GM18520 (cell line): ENCODE measurements at regions not wholly inside any gene's neighbourhood (a gene's known extent, or its start where the extent isn't known, plus 50 kb on each side); places are given as distances from the start of the nearest gene placed in this dataset.
"Not testable (repeated sequence)": the region's sequence is repeated elsewhere in the genome, so short reads cannot be mapped to it uniquely, and the experiment has no call there.

Experiments used
- ATAC-seq: cut with Tn5 transposase; IDR thresholded peaks from one replicate; pipeline ENCODE4 v1.9.1; 2021; ENCODE audit not compliant: unreplicated experiment

DNA sequence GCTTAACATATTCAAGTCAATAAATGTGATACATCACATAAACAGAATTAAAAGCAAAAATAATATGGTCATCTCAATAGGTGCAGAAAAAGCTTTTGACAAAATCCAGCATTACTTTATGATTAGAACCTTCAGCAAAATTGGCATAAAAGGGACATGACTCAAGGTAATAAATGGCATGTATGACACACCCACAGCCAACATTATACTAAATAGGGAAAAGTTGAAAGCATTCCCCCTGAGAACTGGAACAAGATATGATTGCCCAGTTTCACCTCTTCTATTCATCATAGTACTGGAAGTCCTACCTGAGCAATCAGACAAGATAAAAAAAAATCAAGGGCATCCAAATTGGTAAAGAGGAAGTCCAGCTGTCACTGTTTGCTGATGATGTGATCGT lies 594.7 kb downstream of the DIPK2A start:
- no peak for ATAC-seq

DNA sequence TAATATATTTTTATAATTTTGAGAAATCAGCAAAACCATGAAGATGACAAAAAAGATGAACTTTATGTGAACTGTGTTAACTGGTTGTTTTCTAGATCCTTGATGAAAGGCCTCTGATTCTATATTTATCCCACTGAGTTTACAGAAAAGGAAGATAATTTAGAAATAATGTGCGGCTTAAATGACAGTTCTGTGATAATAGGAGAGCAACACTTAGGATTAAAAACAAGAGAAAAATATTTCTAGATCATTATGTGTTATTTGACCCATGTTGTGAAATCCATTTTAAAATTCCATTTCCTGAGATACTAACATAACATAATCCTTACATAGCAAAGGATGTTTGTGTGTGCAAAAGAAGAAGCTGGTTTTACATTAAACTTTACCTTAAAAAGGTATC lies 598.0 kb downstream of the DIPK2A start:
- ATAC-seq: no peak

DNA sequence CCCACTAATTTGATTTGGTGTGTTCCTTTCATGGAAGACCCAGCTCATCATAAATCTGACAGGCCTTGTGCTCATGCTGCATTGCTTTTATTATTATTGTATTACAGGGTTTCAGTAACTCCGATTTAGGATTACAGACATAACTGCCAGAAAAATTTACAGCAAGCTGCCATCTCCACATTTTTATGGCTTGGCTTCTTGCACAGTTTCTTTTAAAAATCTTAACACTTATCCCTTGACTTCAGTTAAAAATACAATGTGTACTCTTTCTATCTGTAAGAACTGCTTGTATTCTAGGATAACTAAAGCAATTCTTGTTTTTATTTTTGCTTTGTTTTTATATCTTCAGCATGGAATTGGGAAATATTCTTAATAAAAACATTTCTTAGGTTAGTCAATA lies 612.2 kb downstream of the DIPK2A start:
- ATAC-seq: no peak

- ATAC-seq: no peak
Measured at GRCh38 chr3:144585408-144585807, 613.8 kb downstream of the DIPK2A start.

- ATAC-seq: no peak
Measured at GRCh38 chr3:144585953-144586352, 614.3 kb downstream of the DIPK2A start.

DNA sequence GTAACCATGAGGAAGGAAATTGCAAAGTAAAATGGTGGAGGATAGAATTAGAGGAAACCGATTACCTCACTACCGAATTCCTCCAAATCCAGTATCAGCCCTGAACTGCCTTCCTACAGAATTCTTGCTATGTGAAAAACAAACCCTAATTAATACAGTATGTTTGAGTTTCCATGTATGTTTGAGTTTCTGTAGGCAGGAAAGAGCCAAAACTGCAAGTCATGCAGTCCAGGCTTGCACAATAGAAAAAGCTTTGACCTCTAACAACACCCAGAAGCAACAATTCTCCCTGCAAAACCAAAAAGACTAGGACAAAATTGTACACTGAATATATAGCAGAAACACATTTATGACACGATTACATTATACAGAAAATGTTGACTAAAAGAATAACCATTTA lies 614.8 kb downstream of the DIPK2A start:
- ATAC-seq: no peak

DNA sequence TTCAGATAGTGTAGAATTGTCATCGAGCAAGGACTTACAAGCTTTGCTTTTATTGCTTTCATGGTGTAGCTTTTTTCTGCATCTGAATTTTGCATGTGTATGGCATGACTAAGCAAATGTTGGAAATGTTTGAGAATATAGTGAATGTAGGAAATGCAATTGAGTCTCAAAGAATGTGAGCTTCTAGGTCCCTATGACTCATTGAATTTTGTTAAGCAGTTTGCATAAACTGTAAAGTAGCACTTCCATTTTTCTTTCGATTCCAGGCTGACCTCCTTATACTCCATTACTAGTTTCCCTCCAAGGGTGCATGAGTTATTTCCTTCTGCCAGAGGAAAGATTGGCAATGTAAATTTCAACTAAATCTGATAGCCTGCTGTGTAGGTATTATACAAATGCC lies 619.2 kb downstream of the DIPK2A start:
- no peak for ATAC-seq

DNA sequence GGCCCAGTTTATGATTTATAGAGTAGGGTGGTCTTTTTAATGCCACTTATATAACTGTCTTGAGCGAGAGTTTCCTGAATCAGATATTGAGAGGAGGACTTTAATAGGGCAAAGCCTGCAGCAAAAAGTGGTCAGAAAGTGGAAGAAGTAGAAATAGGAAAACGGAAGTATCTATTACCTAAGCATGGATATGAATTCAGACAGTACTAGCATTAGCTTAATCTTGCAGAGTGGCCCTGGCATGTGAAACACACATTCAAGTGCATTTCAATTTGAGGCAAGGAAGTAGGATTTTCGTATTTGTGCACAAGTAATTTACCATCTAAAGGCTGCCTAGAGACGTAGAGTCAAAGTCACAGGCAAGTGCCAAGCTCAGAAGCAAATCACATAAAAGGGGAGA lies 622.3 kb downstream of the DIPK2A start:
- no peak for ATAC-seq

- not testable (repeated sequence) for ATAC-seq
Measured at GRCh38 chr3:144620236-144620635, 648.6 kb downstream of the DIPK2A start.

DNA sequence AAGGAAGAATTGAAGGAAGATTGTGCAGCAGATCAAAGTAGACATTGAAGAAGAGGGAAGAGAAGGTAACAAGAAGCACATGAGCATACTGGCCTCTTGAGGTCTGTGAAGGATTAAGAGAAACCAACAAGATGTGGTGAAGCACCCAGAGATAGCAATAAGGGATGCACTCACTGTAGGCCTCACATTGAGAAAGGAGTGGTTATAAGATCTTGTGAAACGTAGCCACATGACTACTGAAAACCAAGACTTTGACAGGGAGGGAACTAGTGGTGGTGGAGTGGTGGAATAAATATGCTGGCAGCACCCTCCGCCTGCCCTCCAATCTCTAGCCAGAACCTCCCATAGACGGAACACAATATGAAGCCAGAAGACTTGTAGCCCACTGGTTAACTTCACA lies 651.2 kb downstream of the DIPK2A start:
- ATAC-seq: no peak

GRCh38 chr3:144624656-144625055 lies 653.0 kb downstream of the DIPK2A start:
- ATAC-seq: no peak

DNA sequence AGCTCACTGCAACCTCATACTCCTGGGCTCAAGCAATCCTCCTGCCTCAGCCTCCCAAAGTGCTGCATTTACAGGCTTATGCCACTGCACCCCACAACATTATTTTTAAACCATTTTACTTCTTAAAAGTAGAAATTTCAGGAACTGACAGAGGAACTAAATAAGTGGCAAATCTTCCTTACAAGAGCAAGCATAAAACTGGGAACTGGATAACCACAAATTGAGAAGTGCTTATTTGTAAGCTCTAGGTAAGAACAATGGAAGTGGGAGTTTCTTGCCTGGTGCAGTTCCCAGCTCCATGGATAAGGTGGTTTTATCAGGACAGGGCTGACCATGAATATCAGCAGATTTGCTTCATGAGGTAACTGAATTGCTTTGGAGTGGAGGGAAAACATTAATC lies 655.2 kb downstream of the DIPK2A start:
- no peak for ATAC-seq

DNA sequence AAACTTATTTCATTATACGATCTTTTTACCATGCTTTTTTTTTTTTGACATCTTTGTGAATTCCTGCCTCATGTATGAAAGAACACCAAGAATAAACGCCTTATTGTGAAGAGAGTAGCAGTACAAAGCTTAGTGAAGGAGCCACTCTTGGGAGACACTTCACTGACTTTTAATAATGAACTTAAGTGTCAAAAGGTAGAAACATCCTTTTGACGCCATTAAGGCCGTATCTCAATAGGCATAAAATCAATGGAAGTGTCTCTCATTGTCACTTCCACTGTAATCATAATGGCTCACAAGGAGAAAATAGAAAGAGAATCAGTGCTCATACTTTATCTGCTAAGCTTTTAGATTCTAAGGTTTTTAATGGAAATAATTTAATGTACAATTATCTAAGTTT lies 657.8 kb downstream of the DIPK2A start:
- no peak for ATAC-seq

GRCh38 chr3:144636833-144637232 lies 665.2 kb downstream of the DIPK2A start:
- ATAC-seq: no peak

- no peak for ATAC-seq
Measured at GRCh38 chr3:144638009-144638408, 666.4 kb downstream of the DIPK2A start.

DNA sequence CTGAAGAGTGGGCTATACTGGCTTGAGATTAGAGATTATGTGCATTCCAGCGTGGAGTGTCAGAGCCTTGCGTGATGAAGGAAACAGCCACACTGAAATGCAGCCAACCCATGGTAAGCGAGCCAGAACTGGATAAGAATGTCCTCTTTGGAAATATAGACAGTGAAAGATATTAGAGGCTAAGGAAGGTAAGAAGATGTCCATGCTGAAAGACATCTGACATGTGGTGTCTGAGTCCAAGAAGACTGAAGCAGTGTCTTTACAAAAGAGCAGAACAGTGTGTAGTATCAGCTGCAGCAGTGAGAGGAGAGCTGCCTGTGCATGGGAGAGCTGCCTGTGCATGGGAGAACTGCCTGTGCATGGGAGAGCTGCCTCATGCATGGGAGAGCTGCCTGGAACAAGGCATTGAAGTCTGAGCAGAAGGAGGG lies 672.2 kb downstream of the DIPK2A start:
- ATAC-seq: no peak

DNA sequence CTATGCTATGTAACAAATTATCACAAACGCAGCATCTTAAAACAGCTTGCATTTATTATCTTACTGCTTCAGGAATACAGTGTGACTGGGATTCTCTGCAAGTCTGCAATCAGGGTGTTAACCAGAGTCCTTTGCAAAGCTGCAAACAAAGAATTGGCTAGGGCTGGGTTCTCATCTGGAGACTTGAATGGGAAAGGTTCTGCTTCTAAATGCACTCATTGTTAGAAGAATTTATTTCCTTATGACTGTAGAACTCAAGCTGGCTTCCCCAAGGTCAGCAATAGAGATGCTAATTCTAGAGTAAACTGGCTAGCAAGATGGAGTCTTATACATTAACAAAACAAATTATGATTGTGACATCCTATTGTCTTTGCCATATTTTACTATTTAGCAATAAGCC lies 673.7 kb downstream of the DIPK2A start:
- no peak for ATAC-seq

GRCh38 chr3:144650380-144650779 lies 678.8 kb downstream of the DIPK2A start:
- no peak for ATAC-seq

- no peak for ATAC-seq
Measured at GRCh38 chr3:144652573-144652972, 681.0 kb downstream of the DIPK2A start.

GRCh38 chr3:144655423-144655822 lies 683.8 kb downstream of the DIPK2A start:
- no peak for ATAC-seq

DNA sequence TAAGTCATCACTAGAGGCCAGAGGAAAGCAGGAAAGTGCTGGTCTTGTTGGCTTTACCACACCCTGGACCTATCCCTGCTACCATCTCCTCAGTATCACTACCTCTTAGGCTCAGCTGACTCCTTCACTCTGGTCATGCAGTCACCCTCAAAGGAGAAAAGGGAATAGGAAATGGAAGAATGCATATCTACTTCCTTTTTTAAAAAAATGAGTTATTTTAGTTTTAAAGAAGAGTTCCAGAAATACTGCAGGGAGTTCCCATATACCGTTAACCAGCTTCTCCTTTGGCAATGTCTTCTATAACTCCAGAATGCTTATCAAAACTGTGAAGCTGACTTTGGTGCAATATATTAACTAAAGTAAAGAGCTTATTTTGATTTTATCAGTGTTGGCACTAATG lies 688.6 kb downstream of the DIPK2A start:
- ATAC-seq: no peak

- no peak for ATAC-seq
Measured at GRCh38 chr3:144662729-144663128, 691.1 kb downstream of the DIPK2A start.

GRCh38 chr3:144663456-144664436 lies 692.1 kb downstream of the DIPK2A start:
- ATAC-seq: no peak
